ENCODE measurements at regions not wholly inside any gene's neighbourhood (a gene's known extent, or its start where the extent isn't known, plus 50 kb on each side); places are given as distances from the start of the nearest gene placed in this dataset.

- TF ChIP-seq, protein P1, sequence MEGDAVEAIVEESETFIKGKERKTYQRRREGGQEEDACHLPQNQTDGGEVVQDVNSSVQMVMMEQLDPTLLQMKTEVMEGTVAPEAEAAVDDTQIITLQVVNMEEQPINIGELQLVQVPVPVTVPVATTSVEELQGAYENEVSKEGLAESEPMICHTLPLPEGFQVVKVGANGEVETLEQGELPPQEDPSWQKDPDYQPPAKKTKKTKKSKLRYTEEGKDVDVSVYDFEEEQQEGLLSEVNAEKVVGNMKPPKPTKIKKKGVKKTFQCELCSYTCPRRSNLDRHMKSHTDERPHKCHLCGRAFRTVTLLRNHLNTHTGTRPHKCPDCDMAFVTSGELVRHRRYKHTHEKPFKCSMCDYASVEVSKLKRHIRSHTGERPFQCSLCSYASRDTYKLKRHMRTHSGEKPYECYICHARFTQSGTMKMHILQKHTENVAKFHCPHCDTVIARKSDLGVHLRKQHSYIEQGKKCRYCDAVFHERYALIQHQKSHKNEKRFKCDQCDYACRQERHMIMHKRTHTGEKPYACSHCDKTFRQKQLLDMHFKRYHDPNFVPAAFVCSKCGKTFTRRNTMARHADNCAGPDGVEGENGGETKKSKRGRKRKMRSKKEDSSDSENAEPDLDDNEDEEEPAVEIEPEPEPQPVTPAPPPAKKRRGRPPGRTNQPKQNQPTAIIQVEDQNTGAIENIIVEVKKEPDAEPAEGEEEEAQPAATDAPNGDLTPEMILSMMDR (IDR thresholded peaks at IDR 0.05): no peak
- no peak for TF ChIP-seq POLR2A (IDR thresholded peaks at IDR 0.05)
These were observed 604.9 kb upstream of the ADARB2 start for GRCh38 chr10:2342206-2342605.

All from right lobe of liver (tissue), 4 donors.